ENCODE measurements at regions not wholly inside any gene's neighbourhood (a gene's known extent, or its start where the extent isn't known, plus 50 kb on each side); places are given as distances from the start of the nearest gene placed in this dataset.

- TF ChIP-seq CTCF (IDR thresholded peaks at IDR 0.05): no peak
- no peak for TF ChIP-seq POLR2A (IDR thresholded peaks at IDR 0.05)
These were observed 441.9 kb upstream of the NPVF start for GRCh38 chr7:25669961-25670841.

Measured in adrenal gland (tissue), 5 donors.